GM13977 (cell line): ENCODE measurements at regions not wholly inside any gene's neighbourhood (a gene's known extent, or its start where the extent isn't known, plus 50 kb on each side); places are given as distances from the start of the nearest gene placed in this dataset.
"Not testable (repeated sequence)": the region's sequence is repeated elsewhere in the genome, so short reads cannot be mapped to it uniquely, and the experiment has no call there.

ENCODE experiments used
- DNase-seq: peaks from one replicate; pipeline ENCODE4 v3.0.0; 2012; ENCODE audit warnings: low spot score
- CTCF ChIP-seq: IDR thresholded peaks from 2 replicates; pipeline ENCODE4 v1.5.1; 2012; ENCODE audit warnings: mild to moderate bottlenecking, control low read depth; ENCODE audit not compliant: insufficient read depth; ENCODE audit errors: extremely low read depth, missing control alignments
- in situ Hi-C: fragments of 300-500 bp; cut with MboI; formaldehyde crosslinking; loops from one replicate; pipeline ENCODE4 v1.12.0; 2022; ENCODE audit warnings: low sequenced_read_pairs, low pct_unique_long_range_greater_than_20kb, mixed read lengths, inconsistent platforms; ENCODE audit not compliant: unreplicated experiment

- in situ Hi-C loops: no loop called here
- TF ChIP-seq CTCF: no peak
Observed at GRCh38 chr16:60107437-60107836, 1373.3 kb upstream of the GOT2 start.

GRCh38 chr16:60100371-60100770 is 1366.3 kb upstream of the GOT2 start:
- in situ Hi-C loops: no loop called here
- no peak for DNase-seq
- no peak for TF ChIP-seq CTCF

More at GRCh38 chr16:60107437-60107836, 1373.3 kb upstream of the GOT2 start:
- DNase-seq: no peak

GRCh38 chr16:60091529-60091928 is 1357.4 kb upstream of the GOT2 start:
- in situ Hi-C loops: no loop called here
- no peak for DNase-seq
- no peak for TF ChIP-seq CTCF

- no peak for TF ChIP-seq CTCF
- in situ Hi-C loops: no loop called here
- no peak for DNase-seq
Observed at GRCh38 chr16:60091071-60091470, 1357.0 kb upstream of the GOT2 start.

- in situ Hi-C loops: no loop called here
- DNase-seq: no peak
- no peak for TF ChIP-seq CTCF
Observed at GRCh38 chr16:60087530-60087929, 1353.4 kb upstream of the GOT2 start.

GRCh38 chr16:60078819-60079218 is 1344.7 kb upstream of the GOT2 start:
- in situ Hi-C loops, DNase-seq: not testable (repeated sequence)

- DNase-seq: no peak
- in situ Hi-C loops: no loop called here
- no peak for TF ChIP-seq CTCF
Observed at GRCh38 chr16:60077861-60078260, 1343.7 kb upstream of the GOT2 start.

- no peak for DNase-seq
- no peak for TF ChIP-seq CTCF
- in situ Hi-C loops: no loop called here
Observed at GRCh38 chr16:60074378-60074777, 1340.3 kb upstream of the GOT2 start.
